ENCODE measurements at regions not wholly inside any gene's neighbourhood (a gene's known extent, or its start where the extent isn't known, plus 50 kb on each side); places are given as distances from the start of the nearest gene placed in this dataset.

- no CpG with 5 or more reads among the region's 2 CpGs for WGBS (ENCODE audit: insufficient coverage)
- Histone ChIP-seq H3K36me3 (ENCODE audit: control insufficient read depth, insufficient read depth, low read length) (no peaks in the 10 kb centered on the region), H3K27me3 (ENCODE audit: control insufficient read depth, insufficient read depth, low read length) (no peaks in the 10 kb centered on the region), H3K9me3 (replicated peaks; ENCODE audit: control insufficient read depth, low read depth, low read length) (peaks cover 2% of the 10 kb centered on the region), H3K4me1 (ENCODE audit: control insufficient read depth, insufficient read depth, low read length) (peaks cover 11% of the 10 kb centered on the region), H3K27ac (ENCODE audit: low read length) (no peak overlapping the region), H3K4me3 (ENCODE audit: low read length) (no peak overlapping the region)
- DNase-seq = no peak
Measured at GRCh38 chr13:33512880-33513554, 227.5 kb upstream of the STARD13 start.

- no peak overlapping the region for H3K4me3 ChIP-seq (ENCODE audit: low read length)
- H3K27ac ChIP-seq (ENCODE audit: low read length) = no peak overlapping the region
- H3K36me3 ChIP-seq (ENCODE audit: control insufficient read depth, insufficient read depth, low read length) = no peaks in the 10 kb centered on the region
- no peak for DNase-seq
- H3K9me3 ChIP-seq (replicated peaks; ENCODE audit: control insufficient read depth, low read depth, low read length) = no peaks in the 10 kb centered on the region
- no peaks in the 10 kb centered on the region for H3K27me3 ChIP-seq (ENCODE audit: control insufficient read depth, insufficient read depth, low read length)
- WGBS (ENCODE audit: insufficient coverage) = 88% methylated on average over 4 of the region's 4 CpGs
- peaks cover 15% of the 10 kb centered on the region for H3K4me1 ChIP-seq (ENCODE audit: control insufficient read depth, insufficient read depth, low read length)
Measured at GRCh38 chr13:33514362-33514761, 228.8 kb upstream of the STARD13 start.

- no peaks in the 10 kb centered on the region for H3K27me3 ChIP-seq (ENCODE audit: control insufficient read depth, insufficient read depth, low read length)
- WGBS (ENCODE audit: insufficient coverage) = 40% methylated on average over 1 of the region's 3 CpGs
- H3K9me3 ChIP-seq (replicated peaks; ENCODE audit: control insufficient read depth, low read depth, low read length) = no peaks in the 10 kb centered on the region
- H3K27ac ChIP-seq (ENCODE audit: low read length) = peak overlapping the region; percentile 56
- H3K4me1 ChIP-seq (ENCODE audit: control insufficient read depth, insufficient read depth, low read length) = peaks cover 15% of the 10 kb centered on the region
- no peaks in the 10 kb centered on the region for H3K36me3 ChIP-seq (ENCODE audit: control insufficient read depth, insufficient read depth, low read length)
- H3K4me3 ChIP-seq (ENCODE audit: low read length) = no peak overlapping the region
- peak; percentile 66 for DNase-seq
Measured at GRCh38 chr13:33515146-33515545, 229.6 kb upstream of the STARD13 start.

- H3K36me3 ChIP-seq (ENCODE audit: control insufficient read depth, insufficient read depth, low read length) = no peaks in the 10 kb centered on the region
- DNase-seq = peak; percentile 11
- no peaks in the 10 kb centered on the region for H3K27me3 ChIP-seq (ENCODE audit: control insufficient read depth, insufficient read depth, low read length)
- H3K4me3 ChIP-seq (ENCODE audit: low read length) = no peak overlapping the region
- H3K27ac ChIP-seq (ENCODE audit: low read length) = no peak overlapping the region
- 80% methylated on average over 1 of the region's 2 CpGs for WGBS (ENCODE audit: insufficient coverage)
- peaks cover 18% of the 10 kb centered on the region for H3K4me1 ChIP-seq (ENCODE audit: control insufficient read depth, insufficient read depth, low read length)
- H3K9me3 ChIP-seq (replicated peaks; ENCODE audit: control insufficient read depth, low read depth, low read length) = no peaks in the 10 kb centered on the region
Measured at GRCh38 chr13:33518452-33518851, 232.9 kb upstream of the STARD13 start.

- peak overlapping the region; percentile 22 for H3K27ac ChIP-seq (ENCODE audit: low read length)
- no peaks in the 10 kb centered on the region for H3K9me3 ChIP-seq (replicated peaks; ENCODE audit: control insufficient read depth, low read depth, low read length)
- peak; percentile 76 for DNase-seq
- 100% methylated on average over 1 of the region's 8 CpGs for WGBS (ENCODE audit: insufficient coverage)
- H3K4me1 ChIP-seq (ENCODE audit: control insufficient read depth, insufficient read depth, low read length) = peaks cover 12% of the 10 kb centered on the region
- no peaks in the 10 kb centered on the region for H3K36me3 ChIP-seq (ENCODE audit: control insufficient read depth, insufficient read depth, low read length)
- H3K27me3 ChIP-seq (ENCODE audit: control insufficient read depth, insufficient read depth, low read length) = no peaks in the 10 kb centered on the region
- no peak overlapping the region for H3K4me3 ChIP-seq (ENCODE audit: low read length)
Measured at GRCh38 chr13:33519561-33520467, 234.3 kb upstream of the STARD13 start.

- Histone ChIP-seq H3K27me3 (ENCODE audit: control insufficient read depth, insufficient read depth, low read length) (no peaks in the 10 kb centered on the region), H3K4me1 (ENCODE audit: control insufficient read depth, insufficient read depth, low read length) (peaks cover 10% of the 10 kb centered on the region), H3K4me3 (ENCODE audit: low read length) (no peak overlapping the region), H3K36me3 (ENCODE audit: control insufficient read depth, insufficient read depth, low read length) (no peaks in the 10 kb centered on the region), H3K27ac (ENCODE audit: low read length) (peak overlapping the region; percentile 53), H3K9me3 (replicated peaks; ENCODE audit: control insufficient read depth, low read depth, low read length) (no peaks in the 10 kb centered on the region)
- WGBS (ENCODE audit: insufficient coverage) = 63% methylated on average over 3 of the region's 5 CpGs
- peak; percentile 20 for DNase-seq
Measured at GRCh38 chr13:33520468-33520839, 234.9 kb upstream of the STARD13 start.

GRCh38 chr13:33524086-33524485, 238.5 kb upstream of the STARD13 start:
- peak; percentile 75 for DNase-seq
- H3K27ac ChIP-seq (ENCODE audit: low read length) = no peak overlapping the region
- WGBS (ENCODE audit: insufficient coverage) = no CpG with 5 or more reads among the region's 1 CpG
- no peaks in the 10 kb centered on the region for H3K9me3 ChIP-seq (replicated peaks; ENCODE audit: control insufficient read depth, low read depth, low read length)
- H3K4me1 ChIP-seq (ENCODE audit: control insufficient read depth, insufficient read depth, low read length) = peaks cover 6% of the 10 kb centered on the region
- no peaks in the 10 kb centered on the region for H3K36me3 ChIP-seq (ENCODE audit: control insufficient read depth, insufficient read depth, low read length)
- H3K27me3 ChIP-seq (ENCODE audit: control insufficient read depth, insufficient read depth, low read length) = no peaks in the 10 kb centered on the region
- no peak overlapping the region for H3K4me3 ChIP-seq (ENCODE audit: low read length)

- Histone ChIP-seq H3K9me3 (replicated peaks; ENCODE audit: control insufficient read depth, low read depth, low read length) (no peaks in the 10 kb centered on the region), H3K36me3 (ENCODE audit: control insufficient read depth, insufficient read depth, low read length) (no peaks in the 10 kb centered on the region), H3K4me1 (ENCODE audit: control insufficient read depth, insufficient read depth, low read length) (no peaks in the 10 kb centered on the region), H3K27ac (ENCODE audit: low read length) (no peak overlapping the region), H3K27me3 (ENCODE audit: control insufficient read depth, insufficient read depth, low read length) (no peaks in the 10 kb centered on the region), H3K4me3 (ENCODE audit: low read length) (no peak overlapping the region)
- no CpG with 5 or more reads among the region's 4 CpGs for WGBS (ENCODE audit: insufficient coverage)
- DNase-seq = no peak
Measured at GRCh38 chr13:33525763-33526162, 240.2 kb upstream of the STARD13 start.

- WGBS (ENCODE audit: insufficient coverage) = 83% methylated on average over 1 of the region's 3 CpGs
- Histone ChIP-seq H3K4me3 (ENCODE audit: low read length) (no peak overlapping the region), H3K36me3 (ENCODE audit: control insufficient read depth, insufficient read depth, low read length) (no peaks in the 10 kb centered on the region), H3K27me3 (ENCODE audit: control insufficient read depth, insufficient read depth, low read length) (no peaks in the 10 kb centered on the region), H3K9me3 (replicated peaks; ENCODE audit: control insufficient read depth, low read depth, low read length) (no peaks in the 10 kb centered on the region), H3K4me1 (ENCODE audit: control insufficient read depth, insufficient read depth, low read length) (no peaks in the 10 kb centered on the region), H3K27ac (ENCODE audit: low read length) (no peak overlapping the region)
- DNase-seq = no peak
Measured at GRCh38 chr13:33526718-33527117, 241.2 kb upstream of the STARD13 start.

- no peak overlapping the region for H3K27ac ChIP-seq (ENCODE audit: low read length)
- no peaks in the 10 kb centered on the region for H3K27me3 ChIP-seq (ENCODE audit: control insufficient read depth, insufficient read depth, low read length)
- H3K36me3 ChIP-seq (ENCODE audit: control insufficient read depth, insufficient read depth, low read length) = no peaks in the 10 kb centered on the region
- no CpG with 5 or more reads among the region's 2 CpGs for WGBS (ENCODE audit: insufficient coverage)
- H3K9me3 ChIP-seq (replicated peaks; ENCODE audit: control insufficient read depth, low read depth, low read length) = no peaks in the 10 kb centered on the region
- H3K4me3 ChIP-seq (ENCODE audit: low read length) = no peak overlapping the region
- H3K4me1 ChIP-seq (ENCODE audit: control insufficient read depth, insufficient read depth, low read length) = no peaks in the 10 kb centered on the region
- no peak for DNase-seq
Measured at GRCh38 chr13:33528896-33529295, 243.3 kb upstream of the STARD13 start.
